NCI-H146 treated with DMSO at 0.1 percent for 48 hours (cell line): ENCODE measurements at regions not wholly inside any gene's neighbourhood (a gene's known extent, or its start where the extent isn't known, plus 50 kb on each side); places are given as distances from the start of the nearest gene placed in this dataset.

Experiments used
- DNase-seq: peaks from one replicate; lab custom pipeline; 2025; ENCODE audit not compliant: unreplicated experiment; lab: John Stamatoyannopoulos, UW

GRCh38 chr6:164581563-164581962 lies 727.8 kb downstream of the C6orf118 start:
- no peak for DNase-seq

- no peak for DNase-seq
Observed at GRCh38 chr6:164579035-164579434, 730.4 kb downstream of the C6orf118 start.

GRCh38 chr6:164578616-164579015 lies 730.8 kb downstream of the C6orf118 start:
- DNase-seq = no peak

- DNase-seq = no peak
Observed at GRCh38 chr6:164570801-164571200, 738.6 kb downstream of the C6orf118 start.

GRCh38 chr6:164569509-164569908 lies 739.9 kb downstream of the C6orf118 start:
- no peak for DNase-seq

- DNase-seq = no peak
Observed at GRCh38 chr6:164563924-164564323, 745.5 kb downstream of the C6orf118 start.

- DNase-seq = no peak
Observed at GRCh38 chr6:164561656-164562055, 747.7 kb downstream of the C6orf118 start.

- DNase-seq = no peak
Observed at GRCh38 chr6:164554700-164555476, 754.5 kb downstream of the C6orf118 start.

- no peak for DNase-seq
Observed at GRCh38 chr6:164554226-164554625, 755.2 kb downstream of the C6orf118 start.

GRCh38 chr6:164551706-164552105 lies 757.7 kb downstream of the C6orf118 start:
- DNase-seq = no peak

GRCh38 chr6:164547076-164547475 lies 762.3 kb downstream of the C6orf118 start:
- no peak for DNase-seq

GRCh38 chr6:164546263-164546662 lies 763.1 kb downstream of the C6orf118 start:
- no peak for DNase-seq

- no peak for DNase-seq
Observed at GRCh38 chr6:164534070-164534766, 775.2 kb downstream of the C6orf118 start.

GRCh38 chr6:164533045-164533362 lies 776.4 kb downstream of the C6orf118 start:
- no peak for DNase-seq

GRCh38 chr6:164532198-164533044 lies 777.0 kb downstream of the C6orf118 start:
- peak; percentile 78 for DNase-seq

GRCh38 chr6:164531736-164532135 lies 777.7 kb downstream of the C6orf118 start:
- no peak for DNase-seq

- no peak for DNase-seq
Observed at GRCh38 chr6:164528539-164528938, 780.9 kb downstream of the C6orf118 start.

- no peak for DNase-seq
Observed at GRCh38 chr6:164523087-164523654, 786.2 kb downstream of the C6orf118 start.

GRCh38 chr6:164520916-164521315 lies 788.5 kb downstream of the C6orf118 start:
- no peak for DNase-seq

GRCh38 chr6:164507206-164507940 lies 802.0 kb downstream of the C6orf118 start:
- DNase-seq = no peak

GRCh38 chr6:164505425-164505824 lies 804.0 kb downstream of the C6orf118 start:
- DNase-seq = no peak
